Neural progenitor cell (in vitro differentiated cells): ENCODE measurements at regions not wholly inside any gene's neighbourhood (a gene's known extent, or its start where the extent isn't known, plus 50 kb on each side); places are given as distances from the start of the nearest gene placed in this dataset.

Source experiments
- DNase-seq: peaks from one replicate; pipeline ENCODE4 v3.0.0-alpha.2; 2016; ENCODE audit warnings: low spot score
- H2AFZ ChIP-seq: fragments of 200-600 bp; sonication (generic); replicated peaks from 2 replicates; pipeline ENCODE4 v1.6.1; 2016; ENCODE audit warnings: antibody characterized with exemption
- H3F3A ChIP-seq: fragments of 200-600 bp; sonication (generic); 2 replicates; pipeline ENCODE4 v1.6.1; 2016; ENCODE audit warnings: antibody characterized with exemption, low read depth
- H3K27ac ChIP-seq: fragments of 200-600 bp; sonication (generic); 2 replicates; pipeline ENCODE4 v1.5.1; 2016; ENCODE audit warnings: mild to moderate bottlenecking
- H3K27me3 ChIP-seq: fragments of 200-600 bp; sonication (generic); 2 replicates; pipeline ENCODE4 v1.6.1; 2016; ENCODE audit warnings: mild to moderate bottlenecking, moderate library complexity
- H3K36me3 ChIP-seq: fragments of 200-600 bp; sonication (generic); 2 replicates; pipeline ENCODE4 v1.5.1; 2016
- H3K4me1 ChIP-seq: fragments of 200-600 bp; sonication (generic); 2 replicates; pipeline ENCODE4 v1.6.1; 2016; ENCODE audit warnings: mixed run types
- H3K4me2 ChIP-seq: fragments of 200-600 bp; sonication (generic); 2 replicates; pipeline ENCODE4 v1.6.1; 2016
- H3K4me3 ChIP-seq: fragments of 200-600 bp; sonication (generic); 2 replicates; pipeline ENCODE4 v1.5.1; 2016
- H3K79me2 ChIP-seq: fragments of 200-600 bp; sonication (generic); 2 replicates; pipeline ENCODE4 v1.6.1; 2016; ENCODE audit warnings: low read depth
- H3K9ac ChIP-seq: fragments of 200-600 bp; sonication (generic); 2 replicates; pipeline ENCODE4 v1.6.1; 2016
- H3K9me3 ChIP-seq: fragments of 200-600 bp; sonication (generic); 2 replicates; pipeline ENCODE4 v1.5.1; 2016; ENCODE audit warnings: low read depth
- H4K20me1 ChIP-seq: fragments of 200-600 bp; sonication (generic); 2 replicates; pipeline ENCODE4 v1.6.1; 2016; ENCODE audit warnings: low read depth
- H3K27ac Mint-ChIP-seq: 3 replicates; pipeline ENCODE4 v1.8.0; 2021; ENCODE audit warnings: mixed read lengths
- H3K27me3 Mint-ChIP-seq: 2 replicates; pipeline ENCODE4 v1.8.0; 2022; ENCODE audit warnings: low read depth, mild to moderate bottlenecking, inconsistent platforms, moderate library complexity, mixed read lengths; ENCODE audit not compliant: insufficient read depth
- H3K36me3 Mint-ChIP-seq: 3 replicates; pipeline ENCODE4 v1.8.0; 2021; ENCODE audit warnings: mixed read lengths
- H3K4me1 Mint-ChIP-seq: 3 replicates; pipeline ENCODE4 v1.8.0; 2021; ENCODE audit warnings: mixed read lengths
- H3K4me3 Mint-ChIP-seq: 3 replicates; pipeline ENCODE4 v1.8.0; 2021; ENCODE audit warnings: mild to moderate bottlenecking, moderate library complexity, mixed read lengths
- H3K9me3 Mint-ChIP-seq: 3 replicates; pipeline ENCODE4 v1.8.0; 2020; ENCODE audit warnings: mixed read lengths
- EZH2 ChIP-seq: fragments of 200-600 bp; sonication (generic); IDR thresholded peaks from 2 replicates; pipeline ENCODE4 v1.6.1; 2017; ENCODE audit warnings: antibody characterized with exemption, mild to moderate bottlenecking, moderate library complexity
- EZH2phosphoT487 ChIP-seq: fragments of 200-600 bp; sonication (generic); IDR thresholded peaks from 2 replicates; pipeline ENCODE4 v1.6.1; 2017; ENCODE audit warnings: antibody characterized with exemption
- TF ChIP-seq, protein P1 (sequence below): fragments of 200-600 bp; sonication (generic); IDR thresholded peaks from 2 replicates; pipeline ENCODE4 v1.5.1; 2017; ENCODE audit warnings: antibody characterized with exemption, mild to moderate bottlenecking

DNA sequence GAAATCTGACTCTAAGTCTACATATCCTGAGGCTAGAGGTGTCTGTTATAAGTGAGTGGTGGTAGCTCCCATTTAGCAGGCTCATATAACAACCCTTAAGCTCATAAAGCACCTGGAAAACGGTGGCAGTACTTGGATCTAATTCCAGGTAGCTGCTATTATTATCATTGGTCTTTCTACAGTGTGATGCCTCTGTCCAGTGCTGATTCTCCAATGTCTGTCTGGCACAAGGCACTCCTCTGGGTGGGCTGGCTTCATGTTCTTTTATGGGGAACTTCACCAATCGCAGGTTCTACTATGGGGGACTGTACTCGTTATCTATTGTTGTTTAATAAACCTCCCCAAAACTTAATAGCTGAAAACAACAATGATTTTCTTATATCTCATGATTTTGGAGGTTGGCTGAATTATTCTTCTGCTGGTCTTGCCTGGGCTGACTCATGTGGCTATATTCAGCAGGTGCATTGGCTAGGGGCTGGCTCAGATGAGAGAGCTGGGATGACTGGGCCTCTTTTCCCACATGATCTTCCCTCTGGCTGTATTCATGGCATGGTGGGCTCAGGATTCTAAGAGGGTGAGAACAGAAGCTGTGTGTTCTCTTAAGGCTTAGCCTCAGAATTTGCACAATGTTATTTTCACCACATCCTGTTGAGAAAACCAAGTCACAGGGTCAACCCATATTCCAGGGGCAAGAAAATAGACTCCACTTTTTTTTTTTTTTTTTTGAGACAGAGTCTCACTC lies 93.0 kb upstream of the PCGF5 start:
- peaks cover 6% of the 10 kb centered on the region for H3K27me3 Mint-ChIP-seq
- peaks cover 17% of the 10 kb centered on the region for H3K4me1 Mint-ChIP-seq
- Histone ChIP-seq H3F3A (peaks cover 12% of the 10 kb centered on the region), H3K79me2 (no peaks in the 10 kb centered on the region), H3K27me3 (no peaks in the 10 kb centered on the region), H2AFZ (no peak overlapping the region), H3K4me3 (no peak overlapping the region), H3K36me3 (no peaks in the 10 kb centered on the region), H3K4me1 (peaks cover 25% of the 10 kb centered on the region), H4K20me1 (no peaks in the 10 kb centered on the region), H3K9me3 (no peaks in the 10 kb centered on the region), H3K4me2 (no peak overlapping the region), H3K27ac (no peak overlapping the region), H3K9ac (no peak overlapping the region)
- H3K4me3 Mint-ChIP-seq: no peak overlapping the region
- H3K36me3 Mint-ChIP-seq: no peaks in the 10 kb centered on the region
- H3K9me3 Mint-ChIP-seq: no peaks in the 10 kb centered on the region
- H3K27ac Mint-ChIP-seq: no peak overlapping the region
- TF ChIP-seq, protein P1, sequence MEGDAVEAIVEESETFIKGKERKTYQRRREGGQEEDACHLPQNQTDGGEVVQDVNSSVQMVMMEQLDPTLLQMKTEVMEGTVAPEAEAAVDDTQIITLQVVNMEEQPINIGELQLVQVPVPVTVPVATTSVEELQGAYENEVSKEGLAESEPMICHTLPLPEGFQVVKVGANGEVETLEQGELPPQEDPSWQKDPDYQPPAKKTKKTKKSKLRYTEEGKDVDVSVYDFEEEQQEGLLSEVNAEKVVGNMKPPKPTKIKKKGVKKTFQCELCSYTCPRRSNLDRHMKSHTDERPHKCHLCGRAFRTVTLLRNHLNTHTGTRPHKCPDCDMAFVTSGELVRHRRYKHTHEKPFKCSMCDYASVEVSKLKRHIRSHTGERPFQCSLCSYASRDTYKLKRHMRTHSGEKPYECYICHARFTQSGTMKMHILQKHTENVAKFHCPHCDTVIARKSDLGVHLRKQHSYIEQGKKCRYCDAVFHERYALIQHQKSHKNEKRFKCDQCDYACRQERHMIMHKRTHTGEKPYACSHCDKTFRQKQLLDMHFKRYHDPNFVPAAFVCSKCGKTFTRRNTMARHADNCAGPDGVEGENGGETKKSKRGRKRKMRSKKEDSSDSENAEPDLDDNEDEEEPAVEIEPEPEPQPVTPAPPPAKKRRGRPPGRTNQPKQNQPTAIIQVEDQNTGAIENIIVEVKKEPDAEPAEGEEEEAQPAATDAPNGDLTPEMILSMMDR: no peak
- TF ChIP-seq EZH2 (no peak), EZH2phosphoT487 (no peak)
- DNase-seq: peak; percentile 8

DNA sequence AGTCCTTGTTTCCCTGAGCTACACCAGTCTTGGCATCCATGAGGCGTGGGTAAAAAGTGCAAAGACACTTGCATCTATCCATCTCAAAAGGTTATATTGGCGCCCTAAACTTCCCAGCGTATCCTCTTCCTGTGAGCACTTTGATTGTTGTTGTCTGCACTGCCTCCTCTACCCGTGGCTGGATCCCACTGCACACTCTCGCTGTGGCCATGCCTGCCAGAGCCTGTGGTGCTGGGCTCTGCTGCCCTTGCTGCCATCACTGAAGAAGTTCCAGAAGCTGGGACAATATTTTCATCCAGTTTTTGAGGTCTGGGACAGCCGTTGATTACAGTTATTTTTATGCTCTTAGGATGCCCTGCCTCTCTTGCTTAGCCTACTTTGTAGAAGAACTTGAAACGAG lies 85.3 kb upstream of the PCGF5 start:
- H3K4me1 Mint-ChIP-seq: no peaks in the 10 kb centered on the region
- H3K27ac Mint-ChIP-seq: no peak overlapping the region
- no peaks in the 10 kb centered on the region for H3K36me3 Mint-ChIP-seq
- H3K79me2 ChIP-seq: no peaks in the 10 kb centered on the region
- H2AFZ ChIP-seq: no peak overlapping the region
- peaks cover 3% of the 10 kb centered on the region for H3K27me3 Mint-ChIP-seq
- H3K27ac ChIP-seq: no peak overlapping the region
- no peaks in the 10 kb centered on the region for H3K9me3 Mint-ChIP-seq
- DNase-seq: no peak
- H3K27me3 ChIP-seq: no peaks in the 10 kb centered on the region
- no peak overlapping the region for H3K4me2 ChIP-seq
- no peaks in the 10 kb centered on the region for H4K20me1 ChIP-seq
- TF ChIP-seq EZH2 (no peak), EZH2phosphoT487 (no peak)
- TF ChIP-seq, protein P1: no peak
- no peak overlapping the region for H3K9ac ChIP-seq
- no peaks in the 10 kb centered on the region for H3K36me3 ChIP-seq
- H3K4me3 Mint-ChIP-seq: no peak overlapping the region
- H3K9me3 ChIP-seq: no peaks in the 10 kb centered on the region
- no peaks in the 10 kb centered on the region for H3F3A ChIP-seq
- H3K4me1 ChIP-seq: no peaks in the 10 kb centered on the region
- no peak overlapping the region for H3K4me3 ChIP-seq

DNA sequence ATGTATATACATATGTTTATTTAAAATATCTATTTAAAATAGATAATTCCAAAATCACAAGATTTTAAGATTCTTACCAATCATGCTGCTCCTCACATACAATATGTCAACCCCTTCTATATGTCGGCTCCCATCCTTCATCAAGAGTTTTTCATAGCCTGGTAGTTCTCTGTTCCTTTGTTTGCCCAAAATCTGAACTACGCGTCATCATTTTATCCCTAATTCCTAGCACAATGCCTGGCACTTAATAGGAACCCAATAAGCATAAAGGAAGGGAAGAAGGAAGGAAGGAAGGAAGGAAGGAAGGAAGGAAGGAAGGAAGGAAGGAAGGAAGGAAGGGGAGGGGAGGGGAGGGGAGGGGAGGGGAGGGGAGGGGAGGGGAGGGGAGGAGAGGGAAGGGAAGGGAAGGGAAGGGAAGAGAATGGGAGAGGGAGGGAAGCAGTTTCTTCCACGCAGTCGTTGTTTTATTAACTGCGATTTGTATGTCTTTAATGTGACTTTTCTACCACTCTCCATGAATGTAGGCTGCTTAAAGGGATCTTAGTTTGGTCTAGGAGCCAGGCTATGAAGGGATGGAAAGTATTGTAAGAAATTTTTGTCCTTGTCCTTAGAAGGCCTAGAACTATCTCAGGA lies 83.3 kb upstream of the PCGF5 start:
- H3K4me3 Mint-ChIP-seq: no peak overlapping the region
- H4K20me1 ChIP-seq: no peaks in the 10 kb centered on the region

More for the DNA sequence above, 83.3 kb upstream of the PCGF5 start:
- H3K27ac ChIP-seq: no peak overlapping the region
- no peak overlapping the region for H3K9ac ChIP-seq
- no peak overlapping the region for H3K4me2 ChIP-seq
- no peaks in the 10 kb centered on the region for H3K9me3 Mint-ChIP-seq
- no peaks in the 10 kb centered on the region for H3K36me3 ChIP-seq
- no peaks in the 10 kb centered on the region for H3K9me3 ChIP-seq
- H3K36me3 Mint-ChIP-seq: no peaks in the 10 kb centered on the region
- no peaks in the 10 kb centered on the region for H3F3A ChIP-seq
- no peaks in the 10 kb centered on the region for H3K27me3 ChIP-seq
- H3K27me3 Mint-ChIP-seq: peaks cover 3% of the 10 kb centered on the region
- DNase-seq: no peak
- no peak overlapping the region for H2AFZ ChIP-seq
- no peak overlapping the region for H3K4me3 ChIP-seq
- H3K4me1 Mint-ChIP-seq: no peaks in the 10 kb centered on the region
- TF ChIP-seq EZH2 (no peak), EZH2phosphoT487 (no peak)
- TF ChIP-seq, protein P1: no peak
- H3K4me1 ChIP-seq: no peaks in the 10 kb centered on the region
- no peaks in the 10 kb centered on the region for H3K79me2 ChIP-seq
- no peak overlapping the region for H3K27ac Mint-ChIP-seq
